ENCODE measurements at regions not wholly inside any gene's neighbourhood (a gene's known extent, or its start where the extent isn't known, plus 50 kb on each side); places are given as distances from the start of the nearest gene placed in this dataset.
A peak's percentile ranks its signal among the peaks of the same experiment; 100 is the strongest.
"Not testable (repeated sequence)": the region's sequence is repeated elsewhere in the genome, so short reads cannot be mapped to it uniquely, and the experiment has no call there.

DNA sequence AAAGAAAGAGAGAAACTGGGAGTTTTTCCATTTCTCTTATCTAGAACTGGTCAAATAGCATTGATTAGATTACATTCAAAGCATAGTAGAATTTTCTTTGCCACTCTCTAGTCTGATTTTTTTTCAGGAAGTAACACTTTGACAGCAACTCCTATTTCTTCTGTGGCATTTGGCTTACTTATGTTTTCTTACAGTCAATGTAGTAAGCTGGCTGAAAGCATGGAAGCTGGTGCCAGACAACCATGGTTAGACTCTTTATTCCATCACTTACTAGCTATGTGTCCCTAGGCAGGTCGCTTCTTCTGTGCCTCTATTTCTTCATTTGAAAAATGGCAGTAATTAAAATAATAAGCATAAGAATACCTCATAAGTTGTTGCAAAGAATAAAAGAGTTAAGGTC lies 54.2 kb upstream of the OPRM1 start:
- DNase-seq (ENCODE audit: low spot score): no peak

GRCh38 chr6:153980171-153980570 lies 58.9 kb upstream of the OPRM1 start:
- DNase-seq (ENCODE audit: low spot score): no peak

- not testable (repeated sequence) for DNase-seq (ENCODE audit: low spot score)
Measured at GRCh38 chr6:153978911-153979548, 60.0 kb upstream of the OPRM1 start.

GRCh38 chr6:153976921-153977693 lies 61.9 kb upstream of the OPRM1 start:
- peak; percentile 36 for DNase-seq (ENCODE audit: low spot score)

DNA sequence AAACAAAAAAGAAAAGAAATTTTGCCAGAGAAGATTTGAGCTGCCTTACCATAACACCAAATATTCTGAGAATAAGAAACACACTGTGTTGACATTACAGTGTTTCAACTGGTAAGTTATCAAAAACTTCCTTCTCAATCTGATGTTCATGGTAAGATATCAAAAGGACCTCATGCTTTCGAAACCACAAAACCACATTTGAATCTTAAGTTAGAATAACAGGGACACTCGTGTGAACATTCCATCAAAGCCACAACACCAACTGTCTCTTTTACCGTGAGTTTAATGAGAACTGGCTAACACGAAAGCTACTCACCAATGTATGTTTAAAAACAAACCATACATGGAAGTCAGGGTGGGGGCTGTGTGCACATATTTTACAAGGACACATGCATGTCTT lies 73.0 kb upstream of the OPRM1 start:
- DNase-seq (ENCODE audit: low spot score): peak; percentile 19

DNA sequence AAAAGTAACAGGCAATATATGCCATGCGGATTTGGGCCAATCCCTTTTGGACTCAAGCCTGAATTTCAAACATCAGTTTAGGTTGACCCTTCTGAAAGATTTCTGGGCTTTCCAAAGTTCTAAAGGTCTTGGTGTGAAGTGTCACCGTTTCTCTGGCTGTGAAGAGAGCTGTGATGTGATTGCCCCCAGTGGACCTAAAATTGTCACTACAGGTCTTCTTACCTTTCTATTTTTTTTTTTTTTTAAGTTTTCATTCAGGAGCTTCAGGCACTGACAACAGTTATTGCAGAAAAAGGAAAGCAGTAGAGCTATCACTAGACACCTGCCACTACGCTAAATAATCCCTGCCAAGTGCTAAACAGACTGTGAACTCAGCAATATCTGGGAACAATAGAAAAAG lies 75.7 kb upstream of the OPRM1 start:
- DNase-seq (ENCODE audit: low spot score): no peak

GRCh38 chr6:153962555-153962954 lies 76.5 kb upstream of the OPRM1 start:
- no peak for DNase-seq (ENCODE audit: low spot score)

- DNase-seq (ENCODE audit: low spot score): no peak
Measured at GRCh38 chr6:153960741-153961140, 78.3 kb upstream of the OPRM1 start.

GRCh38 chr6:153960281-153960680 lies 78.8 kb upstream of the OPRM1 start:
- DNase-seq (ENCODE audit: low spot score): no peak

DNA sequence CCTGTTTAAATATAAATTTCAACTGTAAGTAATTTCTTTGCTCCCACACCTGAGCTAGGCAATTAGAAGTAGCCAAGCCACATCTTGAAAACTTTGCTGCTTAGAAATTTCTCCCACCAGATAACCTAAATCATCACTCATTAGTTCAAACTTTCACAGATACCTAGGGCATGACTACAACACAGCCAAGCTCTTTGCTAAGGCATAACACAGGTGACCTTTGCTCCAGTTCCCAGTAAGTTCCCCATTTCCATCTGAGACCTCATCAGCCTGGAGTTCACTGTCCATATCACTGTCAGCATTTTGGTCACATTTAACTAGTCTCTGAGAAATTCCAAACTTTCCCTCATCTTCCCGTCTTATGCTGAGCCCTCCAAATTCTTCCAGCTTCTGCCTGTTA lies 79.8 kb upstream of the OPRM1 start:
- peak; percentile 57 for DNase-seq (ENCODE audit: low spot score)

DNA sequence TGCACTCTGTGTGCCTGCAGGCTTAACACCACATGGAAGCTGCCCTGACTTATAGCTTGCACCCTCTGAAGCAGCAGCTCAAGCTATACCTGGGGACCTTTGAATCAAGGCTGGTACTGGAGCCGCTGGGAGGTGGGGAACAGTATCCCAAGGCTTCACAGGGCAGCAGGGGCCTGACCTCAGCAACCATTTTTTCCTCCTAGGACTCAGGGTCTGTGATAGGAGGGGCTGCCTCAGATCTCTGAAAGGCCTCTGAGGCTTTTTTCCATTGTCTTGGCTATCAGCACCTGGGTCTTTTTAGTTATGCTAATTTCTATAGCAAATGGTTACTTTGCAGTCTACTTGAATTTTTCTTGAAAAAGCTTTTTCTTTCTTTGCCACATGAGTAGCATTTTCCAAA lies 80.2 kb upstream of the OPRM1 start:
- no peak for DNase-seq (ENCODE audit: low spot score)

- no peak for DNase-seq (ENCODE audit: low spot score)
Measured at GRCh38 chr6:153957394-153957793, 81.6 kb upstream of the OPRM1 start.

- peak; percentile 71 for DNase-seq (ENCODE audit: low spot score)
Measured at GRCh38 chr6:153956808-153957207, 82.2 kb upstream of the OPRM1 start.

- no peak for DNase-seq (ENCODE audit: low spot score)
Measured at GRCh38 chr6:153949616-153950015, 89.4 kb upstream of the OPRM1 start.

DNA sequence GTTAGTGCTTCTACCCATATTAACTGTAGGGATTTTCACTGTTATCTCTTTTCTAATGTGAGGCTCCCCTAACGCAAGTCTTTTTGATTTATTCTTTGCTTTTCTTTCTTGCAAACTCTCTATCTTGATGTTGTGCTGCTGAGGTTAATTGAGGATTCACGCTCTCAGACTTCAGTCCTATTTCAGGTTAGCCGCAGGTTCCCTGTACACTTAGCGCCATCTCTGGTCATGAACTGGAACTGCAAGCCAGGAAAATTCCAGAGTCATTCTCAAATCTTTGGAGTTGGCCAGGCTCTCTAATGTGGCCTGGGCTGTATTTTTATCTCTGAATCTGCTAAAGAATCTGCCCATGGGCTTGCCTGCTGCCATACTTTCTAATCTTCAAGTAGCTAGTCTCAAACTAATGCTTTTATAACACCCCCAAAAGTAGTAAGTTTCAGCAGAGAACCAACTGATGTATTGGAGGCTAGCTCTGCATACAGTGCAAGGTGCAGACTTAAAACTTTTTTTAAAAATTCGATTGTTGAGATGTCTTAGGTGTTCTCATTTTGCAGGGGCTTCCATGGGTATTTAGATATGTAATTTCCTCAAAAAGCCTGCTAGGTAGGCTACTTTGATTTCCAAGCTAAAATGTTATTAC lies 91.1 kb upstream of the OPRM1 start:
- DNase-seq (ENCODE audit: low spot score): peak; percentile 34

DNA sequence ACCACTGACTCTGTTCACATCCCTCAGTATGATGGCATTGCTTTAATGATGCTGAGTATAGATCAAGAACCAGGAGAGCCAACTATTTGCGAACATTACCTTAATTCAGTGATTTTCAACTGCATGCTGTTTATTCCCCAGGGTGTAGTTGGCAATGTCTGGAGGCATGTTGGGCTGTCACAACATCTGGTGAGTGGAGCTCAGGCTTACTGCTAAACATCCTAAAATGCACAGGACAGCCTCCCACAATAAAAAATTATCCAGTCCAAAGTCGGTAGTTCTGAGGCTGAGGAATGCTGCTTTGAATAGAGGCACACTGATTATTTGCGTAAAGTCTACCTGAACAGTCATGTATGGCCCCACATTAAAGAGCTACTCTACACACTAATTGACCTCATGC lies 94.8 kb upstream of the OPRM1 start:
- no peak for DNase-seq (ENCODE audit: low spot score)

DNA sequence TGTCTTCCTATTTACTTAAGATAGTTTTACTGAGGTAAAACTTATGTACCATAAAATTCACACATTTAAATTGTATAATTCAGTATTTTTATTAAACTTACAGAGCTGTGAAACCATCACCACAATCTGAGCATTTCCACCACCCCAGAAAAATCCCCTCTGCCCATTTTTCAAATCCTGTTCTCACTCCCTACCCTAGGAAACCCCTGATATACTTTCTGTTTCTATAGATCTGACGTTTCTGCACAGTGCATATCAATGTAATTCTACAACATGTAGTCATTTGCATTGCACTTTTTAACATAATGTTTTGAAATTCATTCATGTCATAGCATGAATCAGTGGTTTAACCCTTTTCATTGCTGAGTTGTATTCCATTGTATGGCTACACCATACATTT lies 96.7 kb upstream of the OPRM1 start:
- DNase-seq (ENCODE audit: low spot score): no peak

DNA sequence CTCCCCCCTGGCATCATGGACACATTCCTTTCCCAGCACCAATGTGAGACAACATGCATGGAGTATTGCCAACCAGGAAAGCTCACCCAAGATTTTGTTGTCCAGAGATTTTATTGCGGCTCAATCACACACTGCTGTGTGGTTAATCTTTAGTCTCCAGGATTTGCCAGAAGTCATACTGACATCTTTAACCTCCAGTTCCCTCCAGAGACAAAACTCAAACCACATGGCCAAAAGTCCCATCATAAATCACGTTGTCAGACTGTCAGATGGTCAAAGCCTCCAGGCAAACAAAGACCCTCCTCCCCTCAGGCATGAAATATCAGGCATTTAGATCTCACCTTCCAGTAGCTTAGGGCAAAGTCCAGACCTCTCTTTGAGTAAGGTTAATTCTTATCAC lies 97.3 kb upstream of the OPRM1 start:
- DNase-seq (ENCODE audit: low spot score): peak; percentile 37

GRCh38 chr6:153938876-153939275 lies 100.2 kb upstream of the OPRM1 start:
- DNase-seq (ENCODE audit: low spot score): no peak

DNA sequence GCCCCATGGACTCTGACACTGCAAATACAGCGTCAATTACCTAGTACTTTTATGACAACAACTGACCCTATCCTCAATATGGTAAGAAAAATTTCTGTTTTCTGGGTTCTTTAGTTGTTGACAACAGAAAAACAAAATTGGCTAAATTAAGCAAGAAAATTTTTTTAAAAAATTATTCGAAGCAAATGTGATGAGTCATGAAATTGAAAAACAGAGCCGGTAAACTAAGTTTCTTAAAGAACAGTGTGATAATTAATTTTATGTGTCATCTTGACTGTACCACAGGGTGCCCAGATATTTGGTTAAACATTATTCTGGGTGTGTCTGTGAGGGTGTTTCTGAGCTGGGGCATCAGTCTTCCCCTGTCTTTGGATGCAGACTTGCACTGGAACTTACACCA lies 107.6 kb upstream of the OPRM1 start:
- DNase-seq (ENCODE audit: low spot score): no peak

DNA sequence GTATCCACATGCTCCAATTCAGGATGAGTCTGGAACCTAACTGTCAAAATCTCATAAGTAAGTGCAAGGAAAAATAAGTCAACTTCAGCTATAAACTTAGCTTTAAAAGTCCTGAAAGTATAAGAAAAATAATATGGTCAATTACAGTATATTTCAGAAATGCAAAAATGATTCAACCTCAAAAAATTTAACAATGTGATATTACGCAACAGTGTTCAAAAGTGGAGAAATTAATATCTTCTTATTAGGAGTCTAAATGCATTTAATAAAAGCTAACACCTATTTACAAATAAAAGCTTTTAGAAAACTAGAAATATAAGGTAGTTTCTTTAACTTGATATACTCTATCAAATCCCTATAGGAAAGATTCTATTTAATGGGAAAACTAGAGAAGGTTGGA lies 111.2 kb upstream of the OPRM1 start:
- DNase-seq (ENCODE audit: low spot score): no peak

DNA sequence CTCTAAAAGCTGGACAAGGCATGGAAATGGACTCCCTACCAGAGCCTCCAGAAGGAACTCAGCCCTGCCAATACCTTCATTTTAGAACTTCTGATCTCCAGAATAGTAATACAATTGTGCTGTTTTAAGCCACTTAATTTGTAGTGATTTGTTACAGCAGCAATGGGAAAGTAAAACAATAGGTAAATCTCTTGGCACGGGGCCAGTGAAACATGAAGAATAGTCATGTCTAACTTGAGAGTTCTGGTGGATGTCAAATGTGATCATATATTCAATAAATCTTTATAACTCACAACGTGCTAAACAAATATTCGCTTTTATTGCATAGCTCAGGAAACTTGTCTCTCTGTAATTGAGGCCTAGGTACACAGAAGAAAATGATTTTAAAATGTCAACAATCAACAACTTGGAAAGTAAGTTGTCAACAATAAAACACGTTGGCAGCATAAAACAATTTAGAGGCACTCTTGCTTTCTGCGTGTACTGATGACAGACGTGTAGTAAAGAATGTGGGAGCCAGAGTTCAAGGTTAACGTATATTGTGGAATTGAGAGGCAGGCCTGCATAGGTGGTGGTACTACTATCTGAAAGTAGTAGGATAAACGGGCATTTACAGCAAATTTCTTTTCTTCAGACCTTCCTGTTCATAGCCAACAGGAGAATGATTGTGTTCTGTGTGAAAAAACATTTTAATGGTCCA lies 140.5 kb upstream of the OPRM1 start:
- no peak for DNase-seq (ENCODE audit: low spot score)

GRCh38 chr6:153882411-153882810 lies 156.6 kb upstream of the OPRM1 start:
- no peak for DNase-seq (ENCODE audit: low spot score)
